ENCODE measurements at regions not wholly inside any gene's neighbourhood (a gene's known extent, or its start where the extent isn't known, plus 50 kb on each side); places are given as distances from the start of the nearest gene placed in this dataset.

- no peak for DNase-seq (ENCODE audit: low read depth)
- H3K4me3 ChIP-seq (ENCODE audit: low read depth, low read length), result no peak overlapping the region
- TF ChIP-seq MAX (IDR thresholded peaks at IDR 0.05; ENCODE audit: low read depth, low read length), result no peak; the same call in 1 of the 2 replicates
- TF ChIP-seq CTCF (IDR thresholded peaks at IDR 0.05; ENCODE audit: low read depth, low read length), result no peak
- no peak for TF ChIP-seq POLR2A (IDR thresholded peaks at IDR 0.05; ENCODE audit: extremely low read depth, insufficient read length)
- no peak for TF ChIP-seq MYC (IDR thresholded peaks at IDR 0.05; ENCODE audit: low read depth, low read length)
Measured at GRCh38 chr1:2937805-2938204, 83.5 kb upstream of the ACTRT2 start.

- TF ChIP-seq CTCF (IDR thresholded peaks at IDR 0.05; ENCODE audit: low read depth, low read length) (no peak), MAX (IDR thresholded peaks at IDR 0.05; ENCODE audit: low read depth, low read length) (no peak), MYC (IDR thresholded peaks at IDR 0.05; ENCODE audit: low read depth, low read length) (no peak), POLR2A (IDR thresholded peaks at IDR 0.05; ENCODE audit: extremely low read depth, insufficient read length) (no peak)
- no peak for DNase-seq (ENCODE audit: low read depth)
- no peak overlapping the region for H3K4me3 ChIP-seq (ENCODE audit: low read depth, low read length)
Measured at GRCh38 chr1:2939041-2939552, 82.2 kb upstream of the ACTRT2 start.

GRCh38 chr1:2940178-2940577 lies 81.1 kb upstream of the ACTRT2 start:
- no peak for DNase-seq (ENCODE audit: low read depth)

GRCh38 chr1:2941040-2941439 lies 80.2 kb upstream of the ACTRT2 start:
- no peak overlapping the region for H3K4me3 ChIP-seq (ENCODE audit: low read depth, low read length)
- no peak for DNase-seq (ENCODE audit: low read depth)
- TF ChIP-seq POLR2A (IDR thresholded peaks at IDR 0.05; ENCODE audit: extremely low read depth, insufficient read length) (no peak), CTCF (IDR thresholded peaks at IDR 0.05; ENCODE audit: low read depth, low read length) (no peak), MAX (IDR thresholded peaks at IDR 0.05; ENCODE audit: low read depth, low read length) (no peak), MYC (IDR thresholded peaks at IDR 0.05; ENCODE audit: low read depth, low read length) (no peak)

More at GRCh38 chr1:2940178-2940577, 81.1 kb upstream of the ACTRT2 start:
- TF ChIP-seq POLR2A (IDR thresholded peaks at IDR 0.05; ENCODE audit: extremely low read depth, insufficient read length) (no peak), MYC (IDR thresholded peaks at IDR 0.05; ENCODE audit: low read depth, low read length) (no peak), MAX (IDR thresholded peaks at IDR 0.05; ENCODE audit: low read depth, low read length) (no peak), CTCF (IDR thresholded peaks at IDR 0.05; ENCODE audit: low read depth, low read length) (no peak)
- H3K4me3 ChIP-seq (ENCODE audit: low read depth, low read length), result no peak overlapping the region

- TF ChIP-seq MYC (IDR thresholded peaks at IDR 0.05; ENCODE audit: low read depth, low read length), result no peak
- TF ChIP-seq MAX (IDR thresholded peaks at IDR 0.05; ENCODE audit: low read depth, low read length), result no peak
- TF ChIP-seq CTCF (IDR thresholded peaks at IDR 0.05; ENCODE audit: low read depth, low read length), result no peak
- TF ChIP-seq POLR2A (IDR thresholded peaks at IDR 0.05; ENCODE audit: extremely low read depth, insufficient read length), result no peak
- no peak for DNase-seq (ENCODE audit: low read depth)
- no peak overlapping the region for H3K4me3 ChIP-seq (ENCODE audit: low read depth, low read length)
Measured at GRCh38 chr1:2941907-2942306, 79.4 kb upstream of the ACTRT2 start.
